SK-N-SH (cell line): ENCODE measurements at regions not wholly inside any gene's neighbourhood (a gene's known extent, or its start where the extent isn't known, plus 50 kb on each side); places are given as distances from the start of the nearest gene placed in this dataset.

Source experiments
- CTCF ChIP-seq: fragments of 200-600 bp; sonication (generic); IDR thresholded peaks from 2 replicates; pipeline ENCODE4 v1.6.1; 2017; ENCODE audit warnings: antibody characterized with exemption, mild to moderate bottlenecking, moderate library complexity
- FOXM1 ChIP-seq: IDR thresholded peaks from 2 replicates; pipeline ENCODE4 v1.4.0; 2012; ENCODE audit warnings: low read depth, mild to moderate bottlenecking
- POLR2AphosphoS5 ChIP-seq: IDR thresholded peaks from 2 replicates; pipeline ENCODE4 v1.6.1; 2012; ENCODE audit warnings: low read depth, low read length
- RAD21 ChIP-seq: IDR thresholded peaks from 2 replicates; pipeline ENCODE4 v1.6.1; 2012; ENCODE audit warnings: mild to moderate bottlenecking, low read length
- RCOR1 ChIP-seq: fragments of 150-350 bp; IDR thresholded peaks from 2 replicates; pipeline ENCODE4 v1.6.1; 2017; ENCODE audit warnings: antibody characterized with exemption, low read length
- REST ChIP-seq: IDR thresholded peaks from 2 replicates; pipeline ENCODE4 v1.6.1; 2012; ENCODE audit warnings: mild to moderate bottlenecking, low read depth, low read length, moderate library complexity
- RFX5 ChIP-seq: IDR thresholded peaks from 2 replicates; pipeline ENCODE4 v1.6.1; 2012; ENCODE audit warnings: mild to moderate bottlenecking, improper control_type of control experiment, low read length
- ZBTB33 ChIP-seq: IDR thresholded peaks from 2 replicates; pipeline ENCODE4 v1.4.0; 2012; ENCODE audit warnings: low read depth, borderline replicate concordance

GRCh38 chr15:62841891-62842559 lies 200.5 kb upstream of the TPM1 start:
- TF ChIP-seq RFX5: no peak
- no peak for TF ChIP-seq CTCF
- no peak for TF ChIP-seq ZBTB33
- no peak for TF ChIP-seq POLR2AphosphoS5
- no peak for TF ChIP-seq FOXM1
- TF ChIP-seq RAD21: no peak
- TF ChIP-seq RCOR1: no peak
- no peak for TF ChIP-seq REST
